Esophagus (tissue), 2 donors: ENCODE measurements at regions not wholly inside any gene's neighbourhood (a gene's known extent, or its start where the extent isn't known, plus 50 kb on each side); places are given as distances from the start of the nearest gene placed in this dataset.
"Not testable (repeated sequence)": the region's sequence is repeated elsewhere in the genome, so short reads cannot be mapped to it uniquely, and the experiment has no call there.

Source experiments
- H3K27ac ChIP-seq, 2 donors: one replicate each; pipeline ENCODE4 v1.5.1; 2013; ENCODE audit warnings: low read depth in 2 of 2, mild to moderate bottlenecking in 2 of 2, inconsistent platforms in 1 of 2, low read length in 1 of 2, moderate library complexity in 1 of 2
- H3K27me3 ChIP-seq, 2 donors: one replicate each; pipeline ENCODE4 v1.6.1; 2013; ENCODE audit warnings: low read length in 2 of 2, control low read depth in 1 of 2, mild to moderate bottlenecking in 1 of 2; ENCODE audit not compliant: insufficient read depth in 2 of 2, control insufficient read depth in 1 of 2
- H3K36me3 ChIP-seq, 2 donors: one replicate each; pipeline ENCODE4 v1.6.1; 2013; ENCODE audit warnings: low read length in 1 of 2; ENCODE audit not compliant: control insufficient read depth in 2 of 2, insufficient read depth in 2 of 2
- H3K4me1 ChIP-seq, 2 donors: one replicate each; pipeline ENCODE4 v1.6.1; 2013; ENCODE audit warnings: low read length in 1 of 2; ENCODE audit not compliant: control insufficient read depth in 2 of 2, insufficient read depth in 2 of 2
- H3K4me3 ChIP-seq, 2 donors: one replicate each; pipeline ENCODE4 v1.5.1; 2013; ENCODE audit warnings: low read length in 2 of 2, mild to moderate bottlenecking in 2 of 2, low read depth in 1 of 2, moderate library complexity in 1 of 2
- H3K9me3 ChIP-seq, 2 donors: one replicate each; pipeline ENCODE4 v1.6.1; 2013; ENCODE audit warnings: mild to moderate bottlenecking in 2 of 2, low read depth in 1 of 2, low read length in 1 of 2, moderate library complexity in 1 of 2; ENCODE audit not compliant: control insufficient read depth in 2 of 2, insufficient read depth in 1 of 2
- WGBS, 2 donors: extraction: QIAGEN DNeasy Blood & Tissue Kit; methylation state at CpG; one replicate each; pipeline ENCODE4 v1.1.7; 2013; 5-methylcytosine and 5-hydroxymethylcytosine counted together
- donor health status: healthy with polysubstance abuse.
- donor health status: Bipolar disorder and iron deficiency.

DNA sequence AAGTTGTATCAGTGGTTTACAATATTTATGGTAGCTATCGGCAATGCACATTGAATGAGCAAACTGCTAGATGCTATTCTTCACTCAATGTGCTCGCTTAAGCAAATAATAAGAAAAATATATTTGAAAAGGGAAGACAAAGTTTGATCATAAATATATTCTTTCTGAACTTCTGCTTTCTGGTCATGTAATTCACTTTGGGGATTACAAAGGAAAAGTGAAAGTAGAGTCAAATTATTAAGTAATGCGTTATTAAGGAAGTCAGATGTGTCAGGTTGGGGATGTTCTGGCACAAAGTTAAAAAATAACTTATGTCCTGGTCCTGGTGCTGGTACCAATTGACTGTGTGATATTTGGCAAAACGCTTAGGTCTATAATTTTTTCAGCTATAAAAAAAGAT is 98.0 kb upstream of the TRIM77 start:
- no peaks in the 10 kb centered on the region for H3K36me3 ChIP-seq
- no peak overlapping the region for H3K27ac ChIP-seq
- no peak overlapping the region for H3K4me3 ChIP-seq
- 67 to 74% methylated on average over 4 of the region's 4 CpGs for WGBS, 2 donors
- H3K9me3 ChIP-seq = no peaks in the 10 kb centered on the region
- H3K4me1 ChIP-seq = no peaks in the 10 kb centered on the region
- no peaks in the 10 kb centered on the region for H3K27me3 ChIP-seq

DNA sequence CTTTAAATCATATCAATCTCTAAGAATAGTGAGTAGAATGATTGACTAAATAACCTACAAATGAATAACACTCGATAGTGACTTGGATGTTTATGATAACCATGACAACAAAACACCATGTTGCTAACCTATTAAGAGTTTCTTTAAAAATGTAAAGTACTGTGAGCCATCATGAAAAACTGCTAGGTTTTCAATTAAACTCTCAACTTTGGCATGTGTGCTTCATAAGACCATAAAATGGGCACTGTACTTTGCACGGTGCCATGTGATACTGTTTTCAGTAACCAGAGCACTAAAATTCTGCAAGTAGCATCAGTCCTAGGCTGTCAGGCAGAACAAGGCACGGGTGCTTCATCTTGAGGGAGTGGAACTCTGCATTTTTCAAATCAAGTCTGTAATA is 96.2 kb upstream of the TRIM77 start:
- Histone ChIP-seq H3K27ac (no peak overlapping the region), H3K9me3 (no peaks in the 10 kb centered on the region), H3K4me3 (no peak overlapping the region), H3K27me3 (no peaks in the 10 kb centered on the region), H3K4me1 (no peaks in the 10 kb centered on the region), H3K36me3 (no peaks in the 10 kb centered on the region)
- 74% methylated on average over 3 of the region's 3 CpGs for WGBS, 2 donors

DNA sequence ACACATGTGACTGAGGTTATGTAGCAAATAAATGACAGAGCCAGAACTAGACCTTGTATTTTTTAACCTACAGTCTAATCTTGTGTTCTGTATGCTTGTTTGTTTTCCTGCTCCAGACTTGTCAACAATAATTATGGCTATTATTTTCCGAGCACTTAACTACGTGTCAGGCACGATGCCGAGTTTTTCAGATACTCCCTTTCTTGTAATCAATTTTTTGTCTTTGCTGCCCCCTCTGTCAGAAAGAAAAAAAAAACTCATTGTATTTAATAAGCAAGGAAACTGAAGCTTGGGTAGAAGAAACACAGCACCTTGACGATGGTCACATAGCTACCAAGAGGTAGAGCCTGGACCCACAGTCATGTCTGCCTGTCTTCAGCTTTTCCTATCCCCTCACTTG is 95.7 kb upstream of the TRIM77 start:
- 36 to 51% methylated on average over 5 of the region's 5 CpGs for WGBS, 2 donors

DNA sequence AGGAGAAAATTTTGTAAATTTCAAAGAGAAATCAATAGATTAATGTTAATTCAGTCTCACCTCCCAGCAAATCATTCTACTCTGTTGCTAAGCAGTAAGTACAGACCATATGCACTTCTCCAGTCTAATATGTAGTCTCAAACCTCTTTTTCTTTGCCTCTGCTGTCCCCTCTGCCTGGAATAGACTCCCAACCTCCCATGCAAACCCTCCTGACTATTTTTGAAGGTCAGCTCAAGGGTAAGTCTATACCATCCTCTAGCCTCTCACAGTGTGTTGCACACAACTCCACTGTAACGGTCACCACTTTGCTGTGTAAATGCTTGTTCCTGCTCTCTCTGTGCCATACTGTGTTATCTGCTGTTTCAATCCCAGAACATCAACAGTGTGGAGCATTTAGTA is 94.5 kb upstream of the TRIM77 start:
- H3K4me3 ChIP-seq, H3K27me3 ChIP-seq, H3K9me3 ChIP-seq, H3K4me1 ChIP-seq, H3K36me3 ChIP-seq, H3K27ac ChIP-seq: not testable (repeated sequence)
- 76 to 91% methylated on average over 1 of the region's 1 CpG for WGBS, 2 donors

More for the DNA sequence above, 95.7 kb upstream of the TRIM77 start:
- not testable (repeated sequence) for H3K4me3 ChIP-seq, H3K4me1 ChIP-seq, H3K27me3 ChIP-seq, H3K9me3 ChIP-seq, H3K27ac ChIP-seq, H3K36me3 ChIP-seq

DNA sequence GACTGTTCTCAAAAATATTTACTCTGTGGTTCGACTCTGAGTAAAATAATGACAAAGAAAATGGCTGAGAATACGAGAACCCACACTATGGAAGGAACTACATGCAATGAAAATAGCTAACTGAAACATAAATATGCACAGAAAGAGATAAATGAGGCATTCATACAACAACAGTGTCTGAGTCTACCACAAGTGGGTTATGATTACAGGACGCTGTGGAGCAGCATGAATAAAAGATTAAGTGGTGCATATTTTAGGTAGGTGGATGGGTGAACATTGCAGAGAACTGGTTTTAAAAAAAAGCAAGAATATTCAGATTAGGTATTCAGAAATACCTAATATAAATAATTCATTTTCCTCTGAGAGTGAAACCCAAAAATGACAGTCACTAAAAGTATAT is 93.9 kb upstream of the TRIM77 start:
- not testable (repeated sequence) for H3K27me3 ChIP-seq, H3K4me3 ChIP-seq, H3K4me1 ChIP-seq, H3K36me3 ChIP-seq, H3K27ac ChIP-seq, H3K9me3 ChIP-seq
- WGBS, 2 donors = 65 to 72% methylated on average over 3 of the region's 3 CpGs

DNA sequence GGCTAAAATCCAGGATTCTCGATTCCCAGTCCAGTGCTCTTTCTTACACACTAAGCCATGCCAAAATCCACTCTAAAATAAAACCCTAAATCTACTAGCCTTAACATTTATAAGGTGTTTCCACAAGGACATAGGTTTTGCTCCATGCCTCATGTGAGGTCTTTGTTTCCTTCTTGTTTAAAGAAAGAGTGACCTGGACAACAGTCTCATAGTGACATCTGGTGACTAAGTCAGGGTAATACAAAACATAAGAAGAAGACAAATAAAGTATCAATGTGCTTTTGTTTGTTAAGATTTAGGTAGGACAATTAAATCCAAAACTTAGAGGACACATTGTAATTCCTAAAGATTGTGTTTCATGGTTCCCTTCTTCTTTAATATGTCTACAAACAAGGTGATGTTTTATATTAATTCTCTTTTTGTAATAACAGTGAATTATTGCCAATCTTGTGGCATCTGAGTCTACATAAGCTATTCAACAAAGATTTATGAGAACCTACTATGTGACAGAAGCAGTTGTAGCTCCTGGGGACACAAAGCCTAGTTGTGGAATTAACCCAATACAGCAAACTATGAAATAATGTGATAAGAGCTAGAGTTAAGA is 93.0 kb upstream of the TRIM77 start:
- H3K27ac ChIP-seq, H3K27me3 ChIP-seq, H3K9me3 ChIP-seq, H3K4me1 ChIP-seq, H3K4me3 ChIP-seq, H3K36me3 ChIP-seq: not testable (repeated sequence)
- 23 to 27% methylated on average over 1 of the region's 1 CpG for WGBS, 2 donors

DNA sequence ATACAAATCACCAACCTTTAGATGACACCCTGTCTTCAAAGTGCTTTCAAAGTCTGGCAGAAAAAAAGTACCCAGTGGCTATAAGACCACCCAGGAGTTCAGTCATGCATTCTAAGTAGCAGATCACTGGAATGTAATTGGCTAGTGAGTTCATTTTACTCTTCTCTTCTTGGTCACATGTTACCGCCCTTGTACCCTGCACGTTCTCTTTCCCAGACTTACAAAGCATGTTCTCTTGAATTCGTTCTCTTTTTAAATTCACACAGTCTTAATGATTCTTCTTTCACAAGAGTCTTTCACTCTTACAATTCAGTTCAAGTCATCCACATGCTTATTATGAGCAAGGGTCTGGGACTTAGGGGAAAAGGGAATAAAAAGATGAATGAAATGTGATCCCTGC is 89.4 kb upstream of the TRIM77 start:
- 71 to 77% methylated on average over 3 of the region's 3 CpGs for WGBS, 2 donors
- not testable (repeated sequence) for H3K4me1 ChIP-seq

DNA sequence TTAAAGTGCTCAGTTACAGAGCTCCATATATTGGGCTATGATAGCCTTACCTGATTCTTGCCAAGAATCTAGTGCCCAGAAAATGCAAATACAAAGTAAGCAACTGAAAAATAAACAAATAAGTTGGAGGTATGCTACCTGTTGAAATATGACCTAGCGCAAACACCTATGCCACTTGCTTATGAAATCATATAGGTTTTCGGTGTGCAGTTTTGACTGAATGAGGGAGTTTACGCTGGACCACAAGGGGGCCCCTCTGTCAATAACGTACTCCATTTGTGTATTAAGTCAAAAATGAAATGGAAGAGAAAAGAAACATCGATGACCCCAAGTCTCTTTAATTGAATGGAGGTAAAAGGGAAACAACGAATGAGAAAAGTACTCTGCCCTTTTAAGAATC is 84.9 kb upstream of the TRIM77 start:
- Histone ChIP-seq H3K9me3 (no peaks in the 10 kb centered on the region), H3K27me3 (no peaks in the 10 kb centered on the region), H3K36me3 (no peaks in the 10 kb centered on the region), H3K4me1 (no peaks in the 10 kb centered on the region), H3K4me3 (no peak overlapping the region), H3K27ac (no peak overlapping the region)
- WGBS, 2 donors = 80 to 86% methylated on average over 6 of the region's 6 CpGs

More for the DNA sequence above, 89.4 kb upstream of the TRIM77 start:
- not testable (repeated sequence) for H3K27me3 ChIP-seq, H3K27ac ChIP-seq, H3K9me3 ChIP-seq, H3K4me3 ChIP-seq, H3K36me3 ChIP-seq

DNA sequence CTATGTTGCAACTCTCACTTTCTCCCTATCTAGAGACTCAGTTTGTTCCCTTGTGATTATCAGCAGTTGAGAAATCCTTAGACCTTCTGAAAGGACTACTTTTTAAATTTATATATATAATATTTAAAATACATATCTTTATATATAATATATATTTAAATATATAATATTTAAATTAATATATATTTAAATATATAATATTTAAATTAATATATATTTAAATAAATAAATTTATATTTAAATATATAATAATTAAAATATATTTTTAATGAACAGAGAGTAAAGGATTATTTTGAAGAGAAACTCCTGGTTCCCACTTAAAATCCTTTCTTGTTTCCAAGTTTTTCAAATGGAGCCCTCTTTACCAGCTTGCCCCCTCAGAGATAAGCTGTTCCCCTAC is 83.7 kb upstream of the TRIM77 start:
- Histone ChIP-seq H3K9me3 (no peaks in the 10 kb centered on the region), H3K36me3 (no peaks in the 10 kb centered on the region), H3K27me3 (no peaks in the 10 kb centered on the region), H3K27ac (no peak overlapping the region), H3K4me1 (no peaks in the 10 kb centered on the region), H3K4me3 (no peak overlapping the region)

DNA sequence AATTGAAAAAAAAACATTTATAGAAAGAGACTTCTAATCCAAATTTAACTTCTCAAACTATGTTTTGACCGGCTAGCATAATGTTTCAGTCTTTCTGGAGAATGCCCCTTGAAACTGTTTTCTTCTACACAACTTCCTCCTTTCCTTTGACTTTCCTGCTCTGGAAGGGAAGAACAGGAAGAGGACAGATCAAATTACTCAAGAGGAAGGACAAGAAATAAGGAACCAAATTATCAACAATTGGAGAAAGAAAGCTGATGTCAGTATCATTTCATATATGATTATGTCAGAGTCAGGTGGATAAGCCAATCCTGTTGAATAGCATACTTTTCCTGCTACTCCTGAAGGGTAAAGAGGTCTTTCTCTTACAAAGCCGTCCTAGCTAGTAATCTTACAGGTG is 83.2 kb upstream of the TRIM77 start:
- WGBS, 2 donors = 76 to 83% methylated on average over 2 of the region's 2 CpGs
- not testable (repeated sequence) for H3K4me1 ChIP-seq, H3K27me3 ChIP-seq, H3K4me3 ChIP-seq, H3K36me3 ChIP-seq, H3K27ac ChIP-seq, H3K9me3 ChIP-seq
